T47D (cell line): ENCODE measurements at regions not wholly inside any gene's neighbourhood (a gene's known extent, or its start where the extent isn't known, plus 50 kb on each side); places are given as distances from the start of the nearest gene placed in this dataset.
"Not testable (repeated sequence)": the region's sequence is repeated elsewhere in the genome, so short reads cannot be mapped to it uniquely, and the experiment has no call there.

ENCODE experiments used
- DNase-seq, 2 experiments: peaks; one replicate each; pipeline versions ENCODE4 v3.0.0 to v3.0.0-alpha.2; 2011 to 2012; ENCODE audit warnings: low read depth in 1 of 2, low spot score in 1 of 2
- JUND ChIP-seq: IDR thresholded peaks from 2 replicates; pipeline ENCODE4 v1.6.1; 2012; ENCODE audit warnings: low read depth
- in situ Hi-C: cut with HindIII; loops from 2 replicates; pipeline ENCODE4 v1.10.0; 2016; ENCODE audit warnings: low sequenced_read_pairs, low pct_unique_long_range_greater_than_20kb

- in situ Hi-C loops = no loop called here
- no peak for DNase-seq
- TF ChIP-seq JUND = no peak
Measured at GRCh38 chrX:1035206-1035605, 177.2 kb downstream of the CRLF2 start.

- no peak for DNase-seq
- TF ChIP-seq JUND = no peak
- in situ Hi-C loops = no loop called here
Measured at GRCh38 chrX:1034717-1035116, 177.7 kb downstream of the CRLF2 start.

- TF ChIP-seq JUND = no peak
Measured at GRCh38 chrX:1031521-1032430, 180.7 kb downstream of the CRLF2 start.

GRCh38 chrX:1029494-1029893 lies 183.0 kb downstream of the CRLF2 start:
- in situ Hi-C loops = no loop called here
- TF ChIP-seq JUND = no peak
- no peak for DNase-seq

More at GRCh38 chrX:1031521-1032430, 180.7 kb downstream of the CRLF2 start:
- DNase-seq = no peak
- in situ Hi-C loops = no loop called here

- in situ Hi-C loops = no loop called here
- no peak for TF ChIP-seq JUND
- DNase-seq = no peak
Measured at GRCh38 chrX:1027680-1028079, 184.8 kb downstream of the CRLF2 start.

GRCh38 chrX:1027133-1027532 lies 185.3 kb downstream of the CRLF2 start:
- in situ Hi-C loops = no loop called here
- TF ChIP-seq JUND = no peak
- DNase-seq = no peak

GRCh38 chrX:1026263-1027015 lies 186.0 kb downstream of the CRLF2 start:
- no peak for DNase-seq
- in situ Hi-C loops = no loop called here
- no peak for TF ChIP-seq JUND

- in situ Hi-C loops = no loop called here
- DNase-seq = no peak
- TF ChIP-seq JUND = no peak
Measured at GRCh38 chrX:1025413-1025812, 187.0 kb downstream of the CRLF2 start.

GRCh38 chrX:1023676-1024075 lies 188.8 kb downstream of the CRLF2 start:
- DNase-seq = no peak
- in situ Hi-C loops = no loop called here
- TF ChIP-seq JUND = no peak

GRCh38 chrX:1021314-1021993 lies 191.0 kb downstream of the CRLF2 start:
- DNase-seq, in situ Hi-C loops: not testable (repeated sequence)

- in situ Hi-C loops = no loop called here
- DNase-seq = no peak
- TF ChIP-seq JUND = no peak
Measured at GRCh38 chrX:1020634-1021166, 191.7 kb downstream of the CRLF2 start.

- DNase-seq, in situ Hi-C loops: not testable (repeated sequence)
Measured at GRCh38 chrX:1016926-1017325, 195.5 kb downstream of the CRLF2 start.

- DNase-seq, in situ Hi-C loops: not testable (repeated sequence)
Measured at GRCh38 chrX:1016281-1016680, 196.2 kb downstream of the CRLF2 start.
